ENCODE measurements at regions not wholly inside any gene's neighbourhood (a gene's known extent, or its start where the extent isn't known, plus 50 kb on each side); places are given as distances from the start of the nearest gene placed in this dataset.

DNA sequence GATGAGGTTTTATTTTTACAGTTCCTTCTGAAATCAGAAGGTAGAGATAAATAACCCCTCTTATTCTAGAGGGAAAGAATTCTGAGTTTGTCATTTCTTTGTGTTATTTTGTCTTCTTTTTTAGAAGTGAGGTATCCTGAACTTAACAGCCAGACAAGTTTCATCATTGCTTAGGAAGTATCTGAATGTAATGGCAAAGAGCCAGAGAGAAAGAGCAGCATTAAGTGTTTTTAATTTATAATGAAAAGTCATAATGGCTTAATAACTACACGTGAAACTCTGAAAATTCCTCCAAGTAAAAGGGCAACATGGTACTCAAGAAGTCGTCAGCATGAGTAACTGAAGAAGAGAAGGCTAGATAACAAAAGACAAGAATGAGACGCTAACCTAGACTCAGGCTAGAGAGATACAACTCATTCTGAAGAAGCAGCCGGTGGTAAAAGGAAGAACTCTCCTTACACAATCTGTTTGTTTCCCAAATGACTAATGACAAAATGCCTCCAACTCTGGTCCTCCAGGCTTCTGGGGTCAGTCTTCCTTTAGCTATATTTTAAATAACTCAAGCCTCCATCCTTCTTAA is 116.2 kb upstream of the NECTIN3 start:
- Histone ChIP-seq H3K9me3 (no peaks in the 10 kb centered on the region), H3K27me3 (no peaks in the 10 kb centered on the region), H3K4me1 (no peaks in the 10 kb centered on the region), H3K4me3 (ENCODE audit: low read depth, low read length) (no peak overlapping the region), H3K36me3 (no peaks in the 10 kb centered on the region)
- TF ChIP-seq, protein P1, sequence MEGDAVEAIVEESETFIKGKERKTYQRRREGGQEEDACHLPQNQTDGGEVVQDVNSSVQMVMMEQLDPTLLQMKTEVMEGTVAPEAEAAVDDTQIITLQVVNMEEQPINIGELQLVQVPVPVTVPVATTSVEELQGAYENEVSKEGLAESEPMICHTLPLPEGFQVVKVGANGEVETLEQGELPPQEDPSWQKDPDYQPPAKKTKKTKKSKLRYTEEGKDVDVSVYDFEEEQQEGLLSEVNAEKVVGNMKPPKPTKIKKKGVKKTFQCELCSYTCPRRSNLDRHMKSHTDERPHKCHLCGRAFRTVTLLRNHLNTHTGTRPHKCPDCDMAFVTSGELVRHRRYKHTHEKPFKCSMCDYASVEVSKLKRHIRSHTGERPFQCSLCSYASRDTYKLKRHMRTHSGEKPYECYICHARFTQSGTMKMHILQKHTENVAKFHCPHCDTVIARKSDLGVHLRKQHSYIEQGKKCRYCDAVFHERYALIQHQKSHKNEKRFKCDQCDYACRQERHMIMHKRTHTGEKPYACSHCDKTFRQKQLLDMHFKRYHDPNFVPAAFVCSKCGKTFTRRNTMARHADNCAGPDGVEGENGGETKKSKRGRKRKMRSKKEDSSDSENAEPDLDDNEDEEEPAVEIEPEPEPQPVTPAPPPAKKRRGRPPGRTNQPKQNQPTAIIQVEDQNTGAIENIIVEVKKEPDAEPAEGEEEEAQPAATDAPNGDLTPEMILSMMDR (IDR thresholded peaks at IDR 0.05; ENCODE audit: low read depth, low read length): no peak
- DNase-seq: no peak

GRCh38 chr3:110956081-110956480 is 115.5 kb upstream of the NECTIN3 start:
- H3K4me3 ChIP-seq (ENCODE audit: low read depth, low read length): no peak overlapping the region
- TF ChIP-seq, protein P1 (IDR thresholded peaks at IDR 0.05; ENCODE audit: low read depth, low read length): no peak

GRCh38 chr3:110957247-110958025 is 114.2 kb upstream of the NECTIN3 start:
- Histone ChIP-seq H3K9me3 (no peaks in the 10 kb centered on the region), H3K36me3 (no peaks in the 10 kb centered on the region), H3K4me3 (ENCODE audit: low read depth, low read length) (no peak overlapping the region), H3K27me3 (no peaks in the 10 kb centered on the region), H3K4me1 (no peaks in the 10 kb centered on the region)
- TF ChIP-seq, protein P1 (IDR thresholded peaks at IDR 0.05; ENCODE audit: low read depth, low read length): no peak
- no peak for DNase-seq

More at GRCh38 chr3:110956081-110956480, 115.5 kb upstream of the NECTIN3 start:
- Histone ChIP-seq H3K27me3 (no peaks in the 10 kb centered on the region), H3K4me1 (no peaks in the 10 kb centered on the region), H3K9me3 (no peaks in the 10 kb centered on the region), H3K36me3 (no peaks in the 10 kb centered on the region)
- no peak for DNase-seq

DNA sequence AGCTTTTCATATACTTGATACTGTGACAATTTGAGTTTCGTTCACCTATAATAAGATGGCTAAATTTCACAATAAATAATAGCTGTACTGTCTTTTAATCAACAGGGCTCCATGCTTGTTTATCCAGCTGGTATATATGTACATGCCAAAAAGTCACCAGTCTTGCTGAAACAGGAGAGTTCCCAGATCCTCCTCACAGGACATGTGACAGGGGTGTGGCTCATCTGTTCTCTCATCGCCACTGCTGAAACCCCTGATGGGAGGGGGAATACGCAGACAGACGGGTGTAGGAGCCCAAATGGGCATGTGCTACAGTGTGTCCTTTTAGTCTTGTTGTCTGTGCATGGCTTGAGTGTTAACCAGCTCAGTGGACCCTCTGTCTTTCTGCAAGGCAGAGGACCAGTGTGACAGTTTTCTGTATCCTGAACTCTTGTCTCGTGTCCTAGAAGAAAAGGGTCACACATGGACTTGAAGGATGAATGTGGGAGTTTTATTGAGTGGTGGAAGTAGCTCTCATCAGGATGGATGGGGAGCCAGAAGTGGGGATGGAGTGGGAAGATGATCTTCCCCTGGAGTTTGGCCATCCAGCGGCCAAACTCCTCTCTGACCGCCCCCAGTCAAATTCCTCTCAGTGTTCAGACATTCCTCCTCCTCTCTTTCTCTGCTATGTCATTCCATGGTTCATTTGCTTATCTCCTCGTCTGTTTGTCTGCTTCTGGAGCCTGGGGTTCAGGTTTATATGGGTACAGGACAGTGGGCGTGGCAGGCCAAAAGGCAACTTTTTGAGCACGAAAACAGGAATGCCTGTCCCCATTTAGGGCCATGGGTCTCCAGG is 113.1 kb upstream of the NECTIN3 start:
- TF ChIP-seq, protein P1 (IDR thresholded peaks at IDR 0.05; ENCODE audit: low read depth, low read length): no peak
- Histone ChIP-seq H3K27me3 (no peaks in the 10 kb centered on the region), H3K4me1 (no peaks in the 10 kb centered on the region), H3K4me3 (ENCODE audit: low read depth, low read length) (no peak overlapping the region), H3K36me3 (no peaks in the 10 kb centered on the region), H3K9me3 (no peaks in the 10 kb centered on the region)
- no peak for DNase-seq

DNA sequence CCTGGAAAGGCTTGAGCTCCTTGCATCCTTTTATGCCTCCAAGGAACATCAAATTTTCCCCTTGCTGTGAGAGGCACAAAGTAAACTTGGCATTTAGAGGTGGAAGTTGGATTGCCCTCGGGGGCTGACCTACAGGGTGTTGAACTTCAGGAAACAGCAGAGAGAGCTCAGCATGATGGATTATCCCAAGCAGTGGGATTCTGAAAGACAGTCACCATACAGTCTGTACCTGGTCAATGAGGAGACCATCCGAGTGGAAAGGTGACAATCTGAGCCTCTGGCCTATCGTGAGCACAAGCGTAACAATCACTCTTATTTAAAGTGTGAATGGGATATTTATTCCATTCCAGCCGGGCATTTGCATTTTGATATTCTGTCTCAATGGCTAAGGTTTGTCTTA is 105.6 kb upstream of the NECTIN3 start:
- DNase-seq: no peak
- no peaks in the 10 kb centered on the region for H3K27me3 ChIP-seq
- H3K4me1 ChIP-seq: no peaks in the 10 kb centered on the region
- no peaks in the 10 kb centered on the region for H3K36me3 ChIP-seq
- TF ChIP-seq, protein P1 (IDR thresholded peaks at IDR 0.05; ENCODE audit: low read depth, low read length): no peak
- H3K4me3 ChIP-seq (ENCODE audit: low read depth, low read length): no peak overlapping the region
- H3K9me3 ChIP-seq: no peaks in the 10 kb centered on the region

All from BE2C (cell line).